ENCODE measurements at regions not wholly inside any gene's neighbourhood (a gene's known extent, or its start where the extent isn't known, plus 50 kb on each side); places are given as distances from the start of the nearest gene placed in this dataset.

GRCh38 chr7:81213394-81213793 lies 294.5 kb upstream of the SEMA3C start (continued):
- TF ChIP-seq SP1 (IDR thresholded peaks at IDR 0.05; ENCODE audit: low read depth, low read length), result no peak

GRCh38 chr7:81211934-81212320 lies 293.1 kb upstream of the SEMA3C start:
- Histone ChIP-seq H4K5ac (ENCODE audit: insufficient read length, low read depth, low read length) (no peak overlapping the region), H4K91ac (replicated peaks; ENCODE audit: insufficient read length, low read length) (no peak overlapping the region), H3K4me3 (ENCODE audit: extremely low read depth in 1 of 4, insufficient read depth in 2 of 4, low read depth in 3 of 4, low read length in 4 of 4) (no peak overlapping the region), H3K18ac (ENCODE audit: extremely low read depth, low read length) (no peak overlapping the region), H2AFZ (ENCODE audit: low read length) (peak overlapping the region; percentile 55; the same call in 1 of the 2 replicates), H3K36me3 (ENCODE audit: control insufficient read depth in 2 of 4, insufficient read depth in 4 of 4, low read length in 3 of 4) (no peaks in the 10 kb centered on the region), H3K4me1 (replicated peaks in 1 of 4; ENCODE audit: control insufficient read depth in 3 of 4, insufficient read depth in 4 of 4, low read length in 3 of 4) (no peaks in the 10 kb centered on the region), H3K14ac (ENCODE audit: insufficient read length) (no peak overlapping the region), H3K56ac (replicated peaks; ENCODE audit: insufficient read length, low read depth, low read length) (no peak overlapping the region), H3K23ac (ENCODE audit: insufficient read length) (no peak overlapping the region), H3K9me3 (ENCODE audit: insufficient read depth in 2 of 2, low read depth in 1 of 2, low read length in 1 of 2) (no peaks in the 10 kb centered on the region), H2BK120ac (replicated peaks; ENCODE audit: low read depth, low read length) (no peak overlapping the region), H2AK5ac (ENCODE audit: low read depth, low read length) (no peak overlapping the region), H3K27me3 (replicated peaks in 1 of 4; ENCODE audit: control insufficient read depth in 3 of 4, extremely low read depth in 1 of 4, insufficient read depth in 3 of 4, low read length in 3 of 4) (no peaks in the 10 kb centered on the region), H3K27ac (ENCODE audit: low read depth, low read length) (no peak overlapping the region), H4K20me1 (replicated peaks in 1 of 2; ENCODE audit: control insufficient read depth in 1 of 2, insufficient read depth in 2 of 2, low read length in 2 of 2) (no peaks in the 10 kb centered on the region), H4K8ac (ENCODE audit: extremely low read depth, insufficient read depth, low read length) (no peak overlapping the region), H2BK15ac (ENCODE audit: low read length) (no peak overlapping the region), H3K79me2 (ENCODE audit: control insufficient read depth in 1 of 2, insufficient read depth in 2 of 2, low read length in 2 of 2) (no peaks in the 10 kb centered on the region), H3K4me2 (ENCODE audit: insufficient read depth in 1 of 2, low read depth in 2 of 2, low read length in 2 of 2) (no peak overlapping the region), H2BK12ac (ENCODE audit: low read depth, low read length) (no peak overlapping the region), H2BK5ac (ENCODE audit: low read depth, low read length) (no peak overlapping the region), H3K4ac (replicated peaks; ENCODE audit: insufficient read length, low read depth, low read length) (no peak overlapping the region), H3K23me2 (ENCODE audit: low read depth, low read length) (no peaks in the 10 kb centered on the region; the same call in 1 of the 2 replicates), H3K79me1 (ENCODE audit: low read depth, low read length) (no peaks in the 10 kb centered on the region), H3K9ac (replicated peaks in 1 of 4; ENCODE audit: extremely low read depth in 1 of 4, low read depth in 3 of 4, low read length in 3 of 4) (no peak overlapping the region), H2BK20ac (ENCODE audit: low read length) (no peak overlapping the region)
- FAIRE-seq (no peak), DNase-seq (ENCODE audit: low read depth in 1 of 2, low spot score in 2 of 2) (no peak)
- 92% methylated on average over 4 of the region's 4 CpGs; no CpG with 5 or more reads in 1 of the 2 experiments for WGBS, 2 experiments (ENCODE audit: extremely low coverage in 1 of 2, insufficient coverage in 1 of 2, insufficient read length in 1 of 2, insufficient replicate concordance in 2 of 2, low coverage in 1 of 2, low lambda C conversion rate in 2 of 2, missing lambda C conversion rate in 1 of 2)
- CTCF ChIA-PET (ENCODE audit: partially characterized antibody), result interaction anchor here (0.6 to 0.9 kb wide), 2 partner anchors 13 to 1183 kb away, joined by 3 to 5 read pairs; no protein-coding TSS in a partner anchor
- POLR2A ChIA-PET (ENCODE audit: partially characterized antibody), result no interaction called here
- no peak for TF ChIP-seq CTBP2 (IDR thresholded peaks at IDR 0.05; ENCODE audit: borderline replicate concordance, insufficient read depth, insufficient read length, low read length)
- TF ChIP-seq SIN3A (conservative IDR thresholded peaks at IDR 0.05 in 1 of 2, IDR thresholded peaks at IDR 0.05 in 1 of 2; ENCODE audit: low read depth in 1 of 2, low read length in 2 of 2), result no peak
- no peak for TF ChIP-seq SIRT6 (IDR thresholded peaks at IDR 0.05; ENCODE audit: low read length)
- TF ChIP-seq NANOG (IDR thresholded peaks at IDR 0.05; ENCODE audit: insufficient read depth, low read depth, low read length, poor library complexity, severe bottlenecking), result no peak
- TF ChIP-seq PHF8 (conservative IDR thresholded peaks at IDR 0.05; ENCODE audit: low read depth, low read length), result no peak
- TF ChIP-seq CBX5 (IDR thresholded peaks at IDR 0.05; ENCODE audit: low read depth, low read length), result no peak
- TF ChIP-seq TEAD4 (IDR thresholded peaks at IDR 0.05; ENCODE audit: low read depth, low read length), result no peak
- no peak for TF ChIP-seq SIX5 (IDR thresholded peaks at IDR 0.05; ENCODE audit: low read depth, low read length)
- no peak for TF ChIP-seq CTCF (IDR thresholded peaks at IDR 0.05; ENCODE audit: control extremely low read depth in 1 of 3, insufficient read depth in 1 of 3, low read depth in 1 of 3, low read length in 3 of 3)
